ENCODE measurements at regions not wholly inside any gene's neighbourhood (a gene's known extent, or its start where the extent isn't known, plus 50 kb on each side); places are given as distances from the start of the nearest gene placed in this dataset.

- Histone ChIP-seq H3K36me3 (ENCODE audit: control insufficient read depth, insufficient read depth, low read length) (no peaks in the 10 kb centered on the region), H3K4me3 (replicated peaks; ENCODE audit: low read depth, low read length) (no peak overlapping the region), H3K27me3 (replicated peaks; ENCODE audit: control insufficient read depth, insufficient read depth, low read length) (no peaks in the 10 kb centered on the region)
- DNase-seq (ENCODE audit: extremely low read depth, insufficient read length): no peak
- no peak for TF ChIP-seq CTCF (IDR thresholded peaks at IDR 0.05; ENCODE audit: insufficient read depth, low read length, poor library complexity, severe bottlenecking)
These were observed 93.3 kb upstream of the MGMT start for GRCh38 chr10:129373718-129374117.

- Histone ChIP-seq H3K27me3 (replicated peaks; ENCODE audit: control insufficient read depth, insufficient read depth, low read length) (no peaks in the 10 kb centered on the region), H3K36me3 (ENCODE audit: control insufficient read depth, insufficient read depth, low read length) (no peaks in the 10 kb centered on the region), H3K4me3 (replicated peaks; ENCODE audit: low read depth, low read length) (no peak overlapping the region)
- no peak for TF ChIP-seq CTCF (IDR thresholded peaks at IDR 0.05; ENCODE audit: insufficient read depth, low read length, poor library complexity, severe bottlenecking)
- DNase-seq (ENCODE audit: extremely low read depth, insufficient read length): no peak
These were observed 91.9 kb upstream of the MGMT start for GRCh38 chr10:129375171-129375570.

GRCh38 chr10:129375912-129376311, 91.1 kb upstream of the MGMT start:
- no peaks in the 10 kb centered on the region for H3K36me3 ChIP-seq (ENCODE audit: control insufficient read depth, insufficient read depth, low read length)
- no peak for DNase-seq (ENCODE audit: extremely low read depth, insufficient read length)
- no peaks in the 10 kb centered on the region for H3K27me3 ChIP-seq (replicated peaks; ENCODE audit: control insufficient read depth, insufficient read depth, low read length)
- H3K4me3 ChIP-seq (replicated peaks; ENCODE audit: low read depth, low read length): no peak overlapping the region
- TF ChIP-seq CTCF (IDR thresholded peaks at IDR 0.05; ENCODE audit: insufficient read depth, low read length, poor library complexity, severe bottlenecking): no peak

- no peak for TF ChIP-seq CTCF (IDR thresholded peaks at IDR 0.05; ENCODE audit: insufficient read depth, low read length, poor library complexity, severe bottlenecking)
- Histone ChIP-seq H3K27me3 (replicated peaks; ENCODE audit: control insufficient read depth, insufficient read depth, low read length) (no peaks in the 10 kb centered on the region), H3K36me3 (ENCODE audit: control insufficient read depth, insufficient read depth, low read length) (no peaks in the 10 kb centered on the region), H3K4me3 (replicated peaks; ENCODE audit: low read depth, low read length) (no peak overlapping the region)
- no peak for DNase-seq (ENCODE audit: extremely low read depth, insufficient read length)
These were observed 86.8 kb upstream of the MGMT start for GRCh38 chr10:129380279-129380678.

- DNase-seq (ENCODE audit: extremely low read depth, insufficient read length): no peak
- Histone ChIP-seq H3K4me3 (replicated peaks; ENCODE audit: low read depth, low read length) (no peak overlapping the region), H3K27me3 (replicated peaks; ENCODE audit: control insufficient read depth, insufficient read depth, low read length) (no peaks in the 10 kb centered on the region), H3K36me3 (ENCODE audit: control insufficient read depth, insufficient read depth, low read length) (no peaks in the 10 kb centered on the region)
- TF ChIP-seq CTCF (IDR thresholded peaks at IDR 0.05; ENCODE audit: insufficient read depth, low read length, poor library complexity, severe bottlenecking): no peak
These were observed 85.3 kb upstream of the MGMT start for GRCh38 chr10:129381741-129382140.

GRCh38 chr10:129382401-129382800, 84.6 kb upstream of the MGMT start:
- no peaks in the 10 kb centered on the region for H3K27me3 ChIP-seq (replicated peaks; ENCODE audit: control insufficient read depth, insufficient read depth, low read length)
- no peak for DNase-seq (ENCODE audit: extremely low read depth, insufficient read length)
- no peak overlapping the region for H3K4me3 ChIP-seq (replicated peaks; ENCODE audit: low read depth, low read length)
- no peak for TF ChIP-seq CTCF (IDR thresholded peaks at IDR 0.05; ENCODE audit: insufficient read depth, low read length, poor library complexity, severe bottlenecking)
- no peaks in the 10 kb centered on the region for H3K36me3 ChIP-seq (ENCODE audit: control insufficient read depth, insufficient read depth, low read length)

Measured in GM06990 (cell line).